Activated CD4-positive, alpha-beta T cell treated with anti-CD3 and anti-CD28 coated beads for 48 hours (primary cell): ENCODE measurements at regions not wholly inside any gene's neighbourhood (a gene's known extent, or its start where the extent isn't known, plus 50 kb on each side); places are given as distances from the start of the nearest gene placed in this dataset.

Experiments
- DNase-seq: peaks from one replicate; pipeline ENCODE4 v3.0.0-alpha.2; 2020

DNA sequence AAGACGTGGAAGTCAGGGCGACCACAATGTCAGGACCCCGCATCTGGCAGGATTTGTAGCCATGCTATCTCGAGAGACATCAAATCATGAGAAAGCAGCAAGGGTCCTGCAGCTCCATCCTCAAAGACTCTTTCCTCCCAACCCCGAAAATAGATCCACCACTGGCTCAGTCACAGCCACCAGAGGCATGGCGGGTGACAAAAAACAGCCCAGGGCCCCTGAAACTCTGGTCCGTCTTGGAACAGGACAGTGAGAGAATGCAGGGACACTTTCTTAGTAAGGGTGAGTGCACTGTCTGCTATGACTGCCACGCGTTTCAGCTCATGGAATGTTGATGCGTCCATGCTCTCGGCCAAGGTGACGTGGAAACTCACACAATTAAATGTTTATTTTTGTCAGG lies 220.9 kb downstream of the IRX2 start:
- DNase-seq = no peak

DNA sequence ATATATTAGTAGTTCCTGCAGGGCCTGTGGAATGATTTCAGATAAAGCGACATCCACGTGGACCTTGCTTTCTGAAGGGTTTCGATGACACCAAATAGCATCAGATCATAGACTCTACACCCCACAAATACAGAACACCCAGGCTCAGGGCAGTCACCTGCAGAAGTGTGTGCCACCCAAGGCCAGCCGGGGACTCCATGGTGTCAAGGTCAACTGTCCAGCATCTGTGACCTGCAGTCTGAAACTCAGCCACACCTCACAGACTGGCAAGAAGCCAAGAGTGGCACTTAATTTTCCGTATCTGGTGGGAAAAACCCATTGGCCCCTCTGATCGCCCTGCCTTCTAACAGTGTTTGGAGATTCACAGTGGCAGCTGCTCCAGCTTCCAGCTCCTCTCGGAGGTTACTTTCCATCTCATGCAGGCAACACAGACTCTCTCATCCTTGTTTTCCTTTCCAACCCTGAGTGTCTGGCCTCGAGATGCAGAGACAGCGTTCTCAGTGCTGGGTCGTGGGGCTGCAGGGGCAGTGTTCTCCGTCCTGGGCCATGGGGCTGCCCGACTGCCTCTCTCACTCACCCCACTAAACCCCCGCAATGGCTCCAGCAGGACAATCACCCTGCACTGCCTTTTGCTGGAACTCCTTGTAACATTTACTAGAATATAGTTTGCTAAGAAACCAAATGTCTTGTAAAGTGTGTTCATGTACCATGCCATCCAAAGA lies 221.9 kb downstream of the IRX2 start:
- DNase-seq = no peak

DNA sequence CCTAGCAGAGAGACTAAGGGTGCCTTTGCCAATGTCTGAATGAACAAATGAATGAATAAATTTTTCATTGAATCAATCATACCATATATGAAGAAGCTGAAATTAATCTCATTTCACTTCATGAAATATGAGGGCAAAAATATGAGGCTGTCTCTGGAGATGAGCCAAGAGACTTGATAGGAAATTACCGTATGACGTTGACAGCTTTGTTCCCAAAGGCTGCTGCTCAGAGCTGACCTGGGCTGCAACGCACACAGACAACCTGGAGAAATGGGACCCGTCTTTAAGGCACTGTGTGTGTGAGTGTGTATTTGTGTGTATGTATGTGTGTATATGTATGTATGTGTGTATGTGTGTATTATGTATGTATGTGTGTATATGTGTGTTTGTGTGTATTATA lies 226.1 kb downstream of the IRX2 start:
- no peak for DNase-seq

DNA sequence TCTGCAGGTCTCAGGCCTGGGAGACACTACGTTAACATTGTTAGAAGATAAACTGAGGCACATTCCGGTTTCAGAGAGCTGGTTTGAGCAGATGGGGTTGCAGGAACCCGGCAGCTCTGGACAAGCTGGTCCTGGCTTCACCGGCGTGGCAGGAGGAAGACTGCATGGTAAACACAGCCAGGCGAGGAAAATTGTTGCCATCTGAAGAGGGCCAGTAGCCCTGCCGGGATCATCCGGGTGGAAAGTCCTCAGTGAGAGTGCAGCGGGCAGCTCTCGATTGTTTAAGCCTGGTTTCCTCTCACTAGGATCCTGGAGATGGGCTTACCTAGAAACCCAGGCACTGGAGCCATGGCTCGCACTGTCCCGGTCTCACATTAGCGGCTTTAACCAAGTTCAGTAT lies 226.9 kb downstream of the IRX2 start:
- no peak for DNase-seq

DNA sequence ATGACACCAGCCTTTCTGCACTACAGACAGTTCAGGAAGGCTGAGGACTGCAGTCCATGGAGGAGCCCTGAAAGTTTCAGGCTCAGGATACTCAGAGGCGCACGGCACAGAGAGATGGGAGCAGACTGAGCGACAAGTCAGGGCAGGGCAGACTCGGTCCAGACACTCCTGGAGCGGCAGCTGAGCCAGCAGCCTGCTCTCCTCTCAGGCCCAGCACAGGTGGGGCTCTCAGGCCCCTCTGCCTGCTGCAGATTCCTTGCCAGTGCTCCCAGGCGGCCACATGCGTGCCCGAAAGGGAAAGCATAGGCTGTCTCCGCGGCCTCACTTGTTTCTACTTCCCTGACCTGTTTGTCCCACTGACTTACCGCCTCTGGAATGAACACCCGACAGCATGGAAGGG lies 228.3 kb downstream of the IRX2 start:
- no peak for DNase-seq

DNA sequence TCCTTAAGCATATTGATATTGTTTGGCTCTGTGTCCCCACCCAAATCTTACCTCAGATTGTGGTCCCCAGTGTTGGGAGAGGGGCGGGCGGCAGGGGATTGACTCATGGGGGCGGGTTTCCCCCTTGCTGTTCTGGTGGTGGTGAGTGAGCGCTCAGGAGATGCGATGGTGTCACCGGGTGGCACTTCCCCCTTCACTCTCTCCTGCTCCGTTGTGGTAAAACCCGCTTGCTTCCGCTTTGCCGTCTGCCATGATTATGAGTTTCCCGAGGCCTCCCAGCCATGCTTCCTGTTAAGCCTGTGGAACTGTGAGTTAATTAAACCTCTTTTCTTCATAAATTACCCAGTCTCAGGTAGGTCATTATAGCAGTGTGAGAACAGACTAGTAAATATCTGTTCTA lies 229.1 kb downstream of the IRX2 start:
- DNase-seq = no peak

DNA sequence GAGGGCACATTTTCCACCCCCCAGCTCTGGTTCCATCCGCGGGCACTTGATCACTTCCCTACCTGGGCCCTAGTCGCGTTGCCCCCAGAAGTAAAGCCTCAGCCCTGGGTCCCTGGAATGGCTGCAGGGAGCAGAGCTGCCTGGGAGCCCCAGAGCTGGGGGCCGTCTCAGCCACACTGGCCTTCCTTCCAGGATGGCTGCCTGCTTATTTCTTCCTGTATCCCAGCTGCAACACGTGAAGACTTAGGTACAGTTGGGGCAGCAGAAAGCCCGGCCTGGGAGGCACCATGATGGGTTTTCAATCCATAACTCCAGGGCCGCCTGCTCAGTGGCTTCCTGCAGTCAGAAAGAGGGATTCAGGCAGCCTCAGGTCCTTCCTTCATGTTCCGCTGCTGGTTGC lies 232.3 kb downstream of the IRX2 start:
- DNase-seq = no peak

DNA sequence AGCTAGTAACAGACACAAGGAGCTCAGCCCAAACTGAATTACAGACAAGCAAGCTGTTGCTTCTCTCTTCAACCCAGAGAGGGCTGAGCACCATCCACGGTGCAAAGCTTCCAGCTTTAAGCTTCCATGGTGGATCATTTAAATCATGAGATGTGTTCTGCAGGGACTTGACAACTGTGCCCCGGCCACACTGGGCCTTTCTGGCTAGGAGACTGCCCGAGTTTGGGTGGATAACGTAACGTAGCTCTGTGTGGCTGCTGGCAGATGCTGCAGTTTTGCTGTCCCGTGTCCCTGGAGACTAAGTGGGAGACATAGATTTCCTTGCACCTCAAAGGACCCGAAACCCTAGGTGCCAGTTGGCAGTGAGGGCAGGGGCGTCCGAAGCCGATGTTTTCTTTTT lies 234.0 kb downstream of the IRX2 start:
- no peak for DNase-seq

DNA sequence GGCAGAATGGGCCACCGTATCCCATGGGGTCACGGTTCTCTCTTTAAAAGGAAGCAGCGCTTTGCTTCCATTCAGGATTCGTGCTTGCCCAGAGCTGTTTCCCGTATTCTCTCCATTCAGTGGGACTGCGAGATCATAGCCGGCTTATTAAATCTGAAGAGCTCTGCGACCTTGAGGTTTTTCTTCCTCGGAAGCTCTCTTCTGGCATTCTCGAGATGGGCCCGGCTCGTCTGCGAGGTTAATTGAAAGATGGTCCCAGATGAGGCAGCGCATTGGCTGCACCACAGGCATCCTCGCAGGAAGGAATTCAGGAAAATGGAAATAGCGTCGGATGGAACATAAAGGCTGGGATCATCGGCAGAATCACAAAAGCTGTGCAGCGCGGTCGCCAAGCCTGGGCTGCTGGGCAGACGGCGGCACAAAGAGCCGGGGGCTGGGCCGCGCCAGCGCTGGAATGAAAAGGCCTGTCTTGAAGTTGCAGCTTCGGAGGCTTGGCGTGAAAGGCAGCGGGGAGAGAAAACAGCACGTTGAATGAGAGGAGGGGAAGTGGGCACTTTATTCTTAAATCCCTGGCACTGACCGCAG lies 236.2 kb downstream of the IRX2 start:
- DNase-seq = no peak

DNA sequence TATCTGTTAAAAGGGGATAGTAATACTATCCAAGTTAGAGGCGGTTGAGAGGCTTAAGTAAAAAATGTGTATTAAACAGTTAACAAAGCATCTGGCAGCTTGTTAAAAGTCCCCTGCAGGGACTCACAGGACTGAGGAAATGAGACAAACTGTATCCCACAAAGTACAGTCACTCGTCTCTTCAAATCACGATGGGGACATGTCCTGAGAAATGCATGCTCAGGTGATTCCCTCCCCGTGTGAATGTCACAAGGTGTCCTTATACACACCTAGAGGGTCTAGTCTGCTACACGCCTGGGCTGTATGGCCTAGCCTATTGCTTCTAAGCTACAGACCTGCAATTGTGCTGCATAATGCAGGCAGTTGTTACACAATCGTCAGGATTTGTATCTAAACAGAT lies 237.0 kb downstream of the IRX2 start:
- DNase-seq = no peak

DNA sequence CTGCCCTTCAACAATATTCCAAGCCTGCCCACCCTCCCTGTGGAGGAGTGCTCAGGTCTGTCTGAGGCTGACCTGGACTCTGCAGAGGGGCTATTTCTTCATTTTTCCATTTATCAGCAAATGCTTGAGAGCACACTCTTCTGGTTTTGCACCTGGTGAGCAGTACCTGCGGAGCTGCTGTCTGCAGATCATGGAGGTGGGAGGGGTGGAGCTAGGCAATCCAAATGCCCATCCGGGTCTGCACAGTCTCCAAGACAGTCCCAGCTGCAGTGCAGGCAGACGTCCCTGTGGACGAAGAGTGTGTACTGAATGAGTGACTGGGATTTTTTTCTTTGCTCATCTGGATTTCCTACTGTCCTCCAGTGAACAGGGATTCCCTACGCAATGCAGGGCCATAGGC lies 239.8 kb downstream of the IRX2 start:
- DNase-seq = no peak

DNA sequence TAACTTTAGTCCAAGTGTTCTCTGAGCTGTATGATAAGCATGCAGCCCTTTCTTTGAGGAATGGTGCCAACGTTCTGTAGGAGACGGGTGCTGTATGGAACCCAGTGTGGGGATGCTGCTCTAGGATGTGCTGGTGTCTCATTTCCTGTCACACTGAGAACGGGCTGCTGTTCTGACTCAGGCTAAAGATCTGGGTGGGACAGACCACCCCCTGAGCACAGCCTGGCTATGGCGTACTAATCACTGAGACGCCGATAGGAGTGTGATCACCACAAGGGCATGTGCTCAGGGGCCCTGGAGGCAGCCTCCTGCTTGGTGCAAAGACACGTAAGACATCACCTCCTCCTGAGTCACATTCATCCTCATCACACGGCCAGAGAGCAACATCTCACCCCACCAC lies 240.4 kb downstream of the IRX2 start:
- no peak for DNase-seq

DNA sequence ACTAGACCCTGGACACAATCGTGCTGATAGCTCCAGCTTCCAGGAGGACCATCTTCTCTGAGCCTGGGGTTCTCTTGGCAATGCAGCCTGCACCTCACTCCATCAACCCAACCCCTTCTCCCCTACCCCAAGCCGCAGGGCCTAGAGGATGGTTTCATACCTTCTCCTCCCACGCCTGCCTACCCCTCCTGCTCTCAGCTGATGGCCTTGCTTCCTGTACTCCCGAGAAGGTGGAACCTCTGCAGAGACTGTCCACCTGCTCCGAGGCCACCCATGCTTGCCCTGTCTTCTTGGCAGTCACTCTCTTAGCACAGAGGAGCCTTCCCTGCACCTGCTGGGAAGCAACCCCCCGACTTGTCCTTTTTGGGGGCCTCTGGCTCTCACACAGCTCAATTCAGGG lies 241.9 kb downstream of the IRX2 start:
- DNase-seq = no peak

DNA sequence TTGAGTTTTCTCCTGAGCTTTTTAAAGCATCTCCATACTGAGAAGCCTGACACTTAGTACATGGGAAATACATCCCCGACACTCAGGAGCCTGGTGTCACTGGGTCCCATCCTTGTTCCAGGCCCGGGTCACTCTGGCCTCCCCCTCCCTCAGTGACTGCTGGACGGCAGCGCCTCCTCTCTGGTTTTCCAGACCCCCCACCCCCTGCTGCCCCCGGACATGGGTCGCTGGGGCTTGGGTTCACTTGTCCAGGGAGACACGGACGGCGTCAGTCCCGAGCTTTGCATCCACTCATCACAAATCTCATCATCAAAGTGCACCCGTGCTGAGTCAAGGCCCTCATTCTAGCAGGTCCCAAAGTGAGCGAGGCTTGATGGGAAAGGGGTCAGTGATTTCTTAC lies 243.0 kb downstream of the IRX2 start:
- DNase-seq = no peak

DNA sequence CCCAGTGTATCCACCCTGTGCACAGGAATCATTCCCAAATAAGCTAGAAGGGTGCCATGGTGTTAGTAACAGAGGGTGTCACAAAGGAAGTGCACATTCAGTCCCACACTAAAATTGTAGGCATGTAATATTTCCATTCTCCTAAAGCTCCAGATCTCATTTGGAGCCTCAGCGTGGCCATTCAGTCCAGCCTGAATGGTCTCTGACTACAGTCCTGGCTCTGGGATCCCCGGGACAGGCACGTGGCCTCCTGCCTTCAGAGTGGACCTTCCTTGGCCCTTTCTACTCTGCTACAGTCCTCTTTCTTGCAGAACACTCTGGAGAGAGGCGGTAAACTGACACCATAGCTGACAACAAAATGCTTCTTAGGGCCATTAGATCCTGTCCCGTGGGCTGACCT lies 243.9 kb downstream of the IRX2 start:
- no peak for DNase-seq

DNA sequence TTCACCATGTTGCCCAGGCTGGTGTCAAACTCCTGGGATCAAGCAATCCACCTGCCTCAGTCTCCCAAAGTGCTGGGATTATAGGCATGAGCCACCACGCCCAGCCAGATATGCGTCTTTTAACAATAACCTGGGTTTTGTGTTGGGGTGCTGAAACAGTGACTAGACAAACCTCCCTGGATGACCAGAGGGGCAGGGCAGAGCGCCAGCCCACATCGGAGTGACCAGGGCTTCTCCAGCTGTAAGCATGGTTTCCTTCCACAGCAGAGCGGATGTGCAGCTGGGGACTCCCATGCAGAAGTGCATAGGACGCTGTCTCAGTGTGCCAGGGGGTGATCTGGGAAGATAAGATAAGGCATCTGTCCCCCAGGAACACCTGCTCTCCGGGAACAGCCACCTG lies 244.9 kb downstream of the IRX2 start:
- no peak for DNase-seq

DNA sequence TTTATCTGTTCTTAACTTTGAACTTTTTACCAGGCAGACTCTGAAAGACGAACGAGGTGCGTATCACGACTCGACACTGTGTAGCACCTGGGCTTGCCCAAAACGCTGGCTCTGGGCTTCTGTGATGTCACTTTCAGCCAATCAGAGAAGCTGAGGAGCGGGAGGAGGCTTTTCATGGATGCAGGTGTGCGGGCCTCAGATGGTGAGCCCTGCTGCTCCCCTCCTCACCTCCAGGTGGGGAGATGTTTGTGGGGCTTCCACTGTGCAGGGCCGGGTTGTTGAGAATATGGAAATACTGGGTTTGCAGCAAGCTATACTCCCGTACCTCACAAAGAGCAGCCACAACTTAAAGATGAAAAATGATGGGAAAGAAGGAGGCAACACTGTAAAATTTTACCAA lies 246.3 kb downstream of the IRX2 start:
- no peak for DNase-seq

DNA sequence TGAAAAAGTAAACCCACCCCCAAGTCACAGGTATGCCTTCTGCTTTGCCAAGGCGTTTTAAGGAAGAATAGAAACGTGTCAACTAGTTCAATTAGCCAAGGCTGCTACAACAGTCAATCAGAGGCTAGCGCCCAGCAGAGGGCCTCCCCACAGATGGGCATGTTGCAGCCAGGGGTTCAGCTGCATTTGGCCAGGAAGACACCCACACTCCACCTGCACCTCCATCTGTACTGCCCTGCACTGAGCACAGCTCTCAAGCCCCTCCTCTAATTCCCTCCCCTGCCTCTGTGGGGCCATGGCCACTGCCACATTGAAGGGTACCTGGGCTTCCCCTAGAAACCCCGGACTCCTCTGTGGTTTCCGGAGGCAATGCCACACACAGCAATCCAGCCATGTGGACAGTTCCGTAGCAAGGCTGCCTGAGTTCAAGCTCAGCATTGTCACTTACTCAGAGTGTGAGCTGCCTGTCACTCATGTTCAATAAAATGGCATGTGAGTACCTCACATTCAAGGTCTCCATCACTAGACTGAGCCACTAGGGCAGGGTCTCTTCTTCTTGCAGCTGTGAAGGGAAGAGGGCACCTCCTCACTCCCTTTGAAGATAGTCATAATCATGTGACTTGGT lies 248.4 kb downstream of the IRX2 start:
- DNase-seq = no peak

DNA sequence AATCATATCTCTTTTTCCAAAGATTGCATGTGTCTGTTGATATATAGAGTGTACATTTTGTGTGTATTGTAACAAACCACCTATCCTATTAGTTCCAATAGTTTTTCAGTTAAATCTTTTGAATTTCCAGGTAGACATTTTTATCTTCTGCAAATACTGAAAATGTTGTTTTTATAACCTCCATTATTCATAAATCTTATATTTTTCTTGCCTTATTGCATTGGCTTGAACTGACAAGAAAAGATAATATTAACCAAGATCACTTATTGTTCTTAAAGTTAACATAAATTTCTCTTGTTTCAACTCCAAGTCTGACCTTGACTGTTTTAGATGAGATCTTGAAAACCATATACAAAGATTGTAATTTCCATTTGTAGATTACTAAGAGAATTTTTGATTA lies 251.6 kb downstream of the IRX2 start:
- no peak for DNase-seq

DNA sequence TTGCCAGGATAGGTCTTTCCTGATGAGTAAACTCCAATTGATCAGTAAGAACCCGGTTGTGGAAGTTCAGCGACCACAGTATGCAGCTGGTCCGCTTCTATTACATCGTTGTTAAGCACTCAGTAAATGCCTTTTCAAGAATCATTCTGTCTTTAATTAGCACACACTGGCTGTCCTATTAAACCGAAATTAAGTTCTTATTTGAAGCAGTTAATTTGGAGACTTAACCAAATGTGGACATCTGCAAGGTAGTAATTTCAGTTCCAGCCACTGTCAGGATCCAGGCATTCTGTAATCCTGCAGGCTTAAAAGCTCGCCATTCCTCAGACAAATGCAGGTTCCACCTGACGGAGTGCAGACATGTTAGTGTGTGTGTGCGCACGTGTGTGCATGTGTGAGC lies 254.6 kb downstream of the IRX2 start:
- DNase-seq = no peak

DNA sequence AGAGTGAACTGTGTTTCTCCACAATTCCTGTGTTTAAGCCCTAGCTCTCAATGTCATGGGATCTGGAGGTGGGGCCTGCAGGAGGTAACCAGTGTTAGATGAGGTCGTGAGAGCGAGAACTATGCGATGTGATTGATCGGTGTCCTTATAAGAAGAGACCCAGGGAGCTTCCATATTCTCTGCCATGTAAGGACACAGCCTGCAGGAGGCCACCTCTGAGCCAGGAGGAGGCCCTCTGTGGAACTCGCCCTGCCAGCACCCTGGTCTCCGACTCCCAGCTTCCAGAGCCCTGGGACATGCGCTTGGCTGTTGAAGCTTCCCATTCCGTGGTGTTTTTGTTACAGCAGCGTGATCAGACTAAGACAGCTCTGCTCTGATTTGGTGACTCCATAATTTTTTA lies 255.4 kb downstream of the IRX2 start:
- DNase-seq = no peak

DNA sequence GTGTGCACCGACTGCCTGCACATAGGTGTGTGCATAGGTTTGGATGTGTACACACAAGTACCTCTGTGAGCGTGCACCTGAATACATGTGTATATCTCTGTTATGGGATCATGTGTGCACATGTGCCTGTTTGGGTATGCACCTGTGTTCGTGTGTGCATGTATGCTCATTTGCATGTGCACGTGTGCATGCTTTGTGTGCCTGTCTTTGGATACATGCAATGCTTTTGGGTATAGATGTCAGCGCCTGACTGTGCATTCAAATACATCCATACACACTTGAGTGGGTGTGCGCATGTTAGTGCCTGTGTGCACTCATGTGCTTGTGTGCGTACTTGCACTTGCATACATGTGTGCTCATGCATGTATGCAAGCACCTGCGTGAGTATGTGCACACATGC lies 258.1 kb downstream of the IRX2 start:
- no peak for DNase-seq

DNA sequence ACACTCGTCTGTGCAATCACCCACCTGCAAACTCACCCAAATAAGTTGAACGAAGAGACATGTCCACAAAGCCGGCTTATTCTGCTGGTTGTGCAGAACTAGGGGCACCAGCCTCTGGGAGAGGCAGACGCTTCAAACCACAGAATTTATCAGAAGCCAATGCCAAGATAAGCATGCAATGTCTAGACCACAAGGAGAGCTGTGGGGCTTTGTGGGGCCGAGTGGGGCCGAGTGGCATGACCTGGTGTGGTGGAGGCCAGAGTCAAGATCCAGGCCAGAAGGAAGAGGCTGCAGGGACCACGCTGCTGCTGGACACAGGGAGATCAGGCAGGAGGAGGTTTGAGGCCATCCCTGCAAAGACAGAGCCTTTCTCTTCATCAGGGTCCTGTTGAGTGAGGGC lies 259.0 kb downstream of the IRX2 start:
- no peak for DNase-seq

DNA sequence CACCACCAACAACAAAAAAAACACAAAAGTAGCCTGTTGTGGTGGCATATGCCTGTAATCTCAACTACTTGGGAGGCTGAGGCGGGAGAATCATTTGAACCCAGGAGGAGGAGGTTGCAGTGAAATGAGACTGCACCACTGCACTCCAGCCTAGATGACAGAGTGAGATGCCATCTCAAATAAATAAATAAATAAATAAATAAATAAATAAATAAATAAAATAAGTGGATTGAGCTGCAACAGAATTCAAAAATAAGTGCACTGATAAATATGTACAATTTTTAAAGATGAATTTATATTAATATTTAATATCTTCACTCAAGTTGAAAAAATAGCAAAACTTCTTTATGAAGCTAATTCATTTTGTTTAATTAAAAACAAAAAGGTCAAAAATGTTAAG lies 259.6 kb downstream of the IRX2 start:
- no peak for DNase-seq

DNA sequence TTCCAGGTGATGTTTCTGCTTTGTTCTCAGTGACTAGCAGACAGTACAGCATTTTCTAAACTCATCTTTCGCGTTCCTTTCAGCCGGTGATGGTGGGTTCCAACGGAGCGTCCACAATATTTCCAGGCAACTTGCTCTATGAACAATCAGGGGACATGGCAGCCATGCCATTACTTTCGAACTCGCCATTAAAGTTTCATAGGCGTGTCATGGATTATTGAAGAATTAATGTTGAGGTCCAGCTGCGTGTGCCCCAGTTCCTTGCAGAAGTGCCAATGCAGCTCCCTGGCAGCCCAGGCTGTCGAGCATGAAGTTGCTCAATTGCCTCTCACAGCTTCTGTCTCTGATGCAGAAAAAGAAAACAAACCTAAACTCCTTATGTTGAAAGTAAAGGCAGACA lies 262.2 kb downstream of the IRX2 start:
- no peak for DNase-seq
